ENCODE measurements at regions not wholly inside any gene's neighbourhood (a gene's known extent, or its start where the extent isn't known, plus 50 kb on each side); places are given as distances from the start of the nearest gene placed in this dataset.
"Not testable (repeated sequence)": the region's sequence is repeated elsewhere in the genome, so short reads cannot be mapped to it uniquely, and the experiment has no call there.

GRCh38 chr7:56222866-56223265 lies 106.6 kb upstream of the NUPR2 start:
- Histone ChIP-seq H3K9me3 (no peaks in the 10 kb centered on the region), H3K4me3 (ENCODE audit: low read depth, low read length) (no peak overlapping the region), H3K4me1 (no peaks in the 10 kb centered on the region), H3K27me3 (no peaks in the 10 kb centered on the region), H3K36me3 (no peaks in the 10 kb centered on the region)
- no peak for TF ChIP-seq CTCF (IDR thresholded peaks at IDR 0.05; ENCODE audit: low read depth, low read length)
- no peak for DNase-seq

GRCh38 chr7:56219017-56219416 lies 102.8 kb upstream of the NUPR2 start:
- TF ChIP-seq CTCF (IDR thresholded peaks at IDR 0.05; ENCODE audit: low read depth, low read length) = no peak
- Histone ChIP-seq H3K4me3 (ENCODE audit: low read depth, low read length) (no peak overlapping the region), H3K36me3 (no peaks in the 10 kb centered on the region), H3K9me3 (no peaks in the 10 kb centered on the region), H3K27me3 (no peaks in the 10 kb centered on the region), H3K4me1 (no peaks in the 10 kb centered on the region)
- no peak for DNase-seq

- no peak for TF ChIP-seq CTCF (IDR thresholded peaks at IDR 0.05; ENCODE audit: low read depth, low read length)
- no peaks in the 10 kb centered on the region for H3K9me3 ChIP-seq
- DNase-seq = no peak
- no peak overlapping the region for H3K4me3 ChIP-seq (ENCODE audit: low read depth, low read length)
- no peaks in the 10 kb centered on the region for H3K4me1 ChIP-seq
- H3K36me3 ChIP-seq = no peaks in the 10 kb centered on the region
- no peaks in the 10 kb centered on the region for H3K27me3 ChIP-seq
Measured at GRCh38 chr7:56218510-56218909, 102.3 kb upstream of the NUPR2 start.

GRCh38 chr7:56213574-56213973 lies 97.4 kb upstream of the NUPR2 start:
- Histone ChIP-seq H3K4me3 (ENCODE audit: low read depth, low read length) (no peak overlapping the region), H3K36me3 (no peaks in the 10 kb centered on the region), H3K4me1 (no peaks in the 10 kb centered on the region), H3K27me3 (no peaks in the 10 kb centered on the region), H3K9me3 (no peaks in the 10 kb centered on the region)
- TF ChIP-seq CTCF (IDR thresholded peaks at IDR 0.05; ENCODE audit: low read depth, low read length) = no peak
- no peak for DNase-seq

- Histone ChIP-seq H3K4me3 (ENCODE audit: low read depth, low read length) (no peak overlapping the region), H3K27me3 (no peaks in the 10 kb centered on the region), H3K4me1 (no peaks in the 10 kb centered on the region), H3K36me3 (no peaks in the 10 kb centered on the region), H3K9me3 (no peaks in the 10 kb centered on the region)
- no peak for DNase-seq
- TF ChIP-seq CTCF (IDR thresholded peaks at IDR 0.05; ENCODE audit: low read depth, low read length) = no peak
Measured at GRCh38 chr7:56206420-56206819, 90.2 kb upstream of the NUPR2 start.

GRCh38 chr7:56199639-56200038 lies 83.4 kb upstream of the NUPR2 start:
- TF ChIP-seq CTCF (IDR thresholded peaks at IDR 0.05; ENCODE audit: low read depth, low read length) = no peak
- no peak for DNase-seq
- no peaks in the 10 kb centered on the region for H3K9me3 ChIP-seq

GRCh38 chr7:56196195-56196594 lies 80.0 kb upstream of the NUPR2 start:
- H3K4me1 ChIP-seq; H3K4me3 ChIP-seq (ENCODE audit: low read depth, low read length); H3K9me3 ChIP-seq; DNase-seq; H3K36me3 ChIP-seq; H3K27me3 ChIP-seq: not testable (repeated sequence)

More at GRCh38 chr7:56199639-56200038, 83.4 kb upstream of the NUPR2 start:
- H3K4me1 ChIP-seq = no peaks in the 10 kb centered on the region
- H3K36me3 ChIP-seq = no peaks in the 10 kb centered on the region
- no peaks in the 10 kb centered on the region for H3K27me3 ChIP-seq
- H3K4me3 ChIP-seq (ENCODE audit: low read depth, low read length) = no peak overlapping the region
